Suprapubic skin (tissue), 4 donors: ENCODE measurements at regions not wholly inside any gene's neighbourhood (a gene's known extent, or its start where the extent isn't known, plus 50 kb on each side); places are given as distances from the start of the nearest gene placed in this dataset.

ENCODE experiments used
- DNase-seq, 2 donors: peaks; one replicate each; pipeline ENCODE4 v3.0.0-alpha.2; 2019; ENCODE audit warnings: low spot score in 2 of 2
- H3K27ac ChIP-seq: fragments of 200-600 bp; sonication (generic); one replicate; pipeline ENCODE4 v1.5.1; 2019
- H3K27me3 ChIP-seq: fragments of 200-600 bp; sonication (generic); one replicate; pipeline ENCODE4 v1.5.1; 2019
- H3K36me3 ChIP-seq: fragments of 200-600 bp; sonication (generic); one replicate; pipeline ENCODE4 v1.5.1; 2019
- H3K4me1 ChIP-seq: fragments of 200-600 bp; sonication (generic); one replicate; pipeline ENCODE4 v1.5.1; 2019
- H3K4me3 ChIP-seq: fragments of 200-600 bp; sonication (generic); one replicate; pipeline ENCODE4 v1.5.1; 2019; ENCODE audit warnings: mild to moderate bottlenecking
- H3K9me3 ChIP-seq: fragments of 200-600 bp; sonication (generic); one replicate; pipeline ENCODE4 v1.5.1; 2019
- EP300 ChIP-seq: sonication (generic); formaldehyde crosslinking; IDR thresholded peaks from one replicate; pipeline ENCODE4 v1.6.1; 2017; ENCODE audit warnings: antibody characterized with exemption
- POLR2A ChIP-seq, 2 donors: fragments of 450-650 bp; IDR thresholded peaks; one replicate each; pipeline ENCODE4 v1.6.1; 2017; ENCODE audit warnings: antibody characterized with exemption in 2 of 2, mild to moderate bottlenecking in 2 of 2, moderate library complexity in 2 of 2
- POLR2AphosphoS5 ChIP-seq, 3 donors: sonication (generic); formaldehyde crosslinking; IDR thresholded peaks; one replicate each; pipeline ENCODE4 v1.6.1; 2017; ENCODE audit warnings: antibody characterized with exemption in 3 of 3
- WGBS: methylation state at CpG from one replicate; pipeline ENCODE4 v1.1.5; 2018; 5-methylcytosine and 5-hydroxymethylcytosine counted together
- TF ChIP-seq, protein P1 (sequence below), 2 donors: fragments of 200-600 bp in 1 of 2; fragments of 450-650 bp in 1 of 2; sonication (generic) in 1 of 2; IDR thresholded peaks; one replicate each; pipeline ENCODE4 v1.5.1; 2016 to 2019; ENCODE audit warnings: antibody characterized with exemption in 2 of 2, mild to moderate bottlenecking in 1 of 2, moderate library complexity in 1 of 2

GRCh38 chr3:76387000-76387399 is 601.7 kb upstream of the ZNF717 start:
- no peak for DNase-seq
- H3K4me1 ChIP-seq: no peaks in the 10 kb centered on the region
- no peaks in the 10 kb centered on the region for H3K9me3 ChIP-seq
- H3K4me3 ChIP-seq: no peak overlapping the region
- no peaks in the 10 kb centered on the region for H3K36me3 ChIP-seq
- 54% methylated on average over 2 of the region's 2 CpGs for WGBS
- TF ChIP-seq POLR2A (IDR thresholded peaks at IDR 0.05) (no peak), EP300 (no peak), POLR2AphosphoS5 (IDR thresholded peaks at IDR 0.05) (no peak)
- TF ChIP-seq, protein P1, sequence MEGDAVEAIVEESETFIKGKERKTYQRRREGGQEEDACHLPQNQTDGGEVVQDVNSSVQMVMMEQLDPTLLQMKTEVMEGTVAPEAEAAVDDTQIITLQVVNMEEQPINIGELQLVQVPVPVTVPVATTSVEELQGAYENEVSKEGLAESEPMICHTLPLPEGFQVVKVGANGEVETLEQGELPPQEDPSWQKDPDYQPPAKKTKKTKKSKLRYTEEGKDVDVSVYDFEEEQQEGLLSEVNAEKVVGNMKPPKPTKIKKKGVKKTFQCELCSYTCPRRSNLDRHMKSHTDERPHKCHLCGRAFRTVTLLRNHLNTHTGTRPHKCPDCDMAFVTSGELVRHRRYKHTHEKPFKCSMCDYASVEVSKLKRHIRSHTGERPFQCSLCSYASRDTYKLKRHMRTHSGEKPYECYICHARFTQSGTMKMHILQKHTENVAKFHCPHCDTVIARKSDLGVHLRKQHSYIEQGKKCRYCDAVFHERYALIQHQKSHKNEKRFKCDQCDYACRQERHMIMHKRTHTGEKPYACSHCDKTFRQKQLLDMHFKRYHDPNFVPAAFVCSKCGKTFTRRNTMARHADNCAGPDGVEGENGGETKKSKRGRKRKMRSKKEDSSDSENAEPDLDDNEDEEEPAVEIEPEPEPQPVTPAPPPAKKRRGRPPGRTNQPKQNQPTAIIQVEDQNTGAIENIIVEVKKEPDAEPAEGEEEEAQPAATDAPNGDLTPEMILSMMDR (IDR thresholded peaks at IDR 0.05): no peak
- H3K27ac ChIP-seq: no peak overlapping the region
- H3K27me3 ChIP-seq: no peaks in the 10 kb centered on the region

GRCh38 chr3:76400141-76400540 is 614.8 kb upstream of the ZNF717 start:
- Histone ChIP-seq H3K27me3 (no peaks in the 10 kb centered on the region), H3K9me3 (no peaks in the 10 kb centered on the region), H3K36me3 (no peaks in the 10 kb centered on the region), H3K27ac (no peak overlapping the region), H3K4me3 (no peak overlapping the region), H3K4me1 (no peaks in the 10 kb centered on the region)
- TF ChIP-seq POLR2A (IDR thresholded peaks at IDR 0.05) (no peak), POLR2AphosphoS5 (IDR thresholded peaks at IDR 0.05) (no peak), EP300 (no peak)
- TF ChIP-seq, protein P1 (IDR thresholded peaks at IDR 0.05): no peak
- DNase-seq: no peak
- WGBS: 47% methylated on average over 1 of the region's 1 CpG

DNA sequence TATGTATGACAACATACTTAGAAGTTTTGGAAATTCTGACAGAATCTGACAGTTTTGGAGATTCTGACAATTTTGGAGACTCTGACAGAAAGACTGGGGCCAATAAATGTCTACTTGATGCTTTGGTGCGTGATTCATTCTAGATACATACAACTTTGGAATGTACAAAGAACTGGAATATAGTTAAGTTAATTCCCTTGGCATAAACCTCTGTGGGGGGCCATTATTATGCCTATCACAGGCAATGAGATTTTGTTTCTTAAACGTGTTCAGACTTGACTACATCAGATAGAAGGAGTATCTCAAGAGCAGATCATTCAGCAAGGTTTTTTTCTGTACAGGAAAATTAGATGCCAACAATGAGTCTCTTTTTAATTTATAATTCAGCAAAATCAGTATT is 617.6 kb upstream of the ZNF717 start:
- TF ChIP-seq EP300 (no peak), POLR2A (IDR thresholded peaks at IDR 0.05) (no peak), POLR2AphosphoS5 (IDR thresholded peaks at IDR 0.05) (no peak)
- TF ChIP-seq, protein P1 (IDR thresholded peaks at IDR 0.05): no peak
- no peaks in the 10 kb centered on the region for H3K4me1 ChIP-seq
- WGBS: 43% methylated on average over 2 of the region's 2 CpGs
- H3K4me3 ChIP-seq: no peak overlapping the region
- no peaks in the 10 kb centered on the region for H3K36me3 ChIP-seq
- H3K27me3 ChIP-seq: no peaks in the 10 kb centered on the region
- H3K9me3 ChIP-seq: no peaks in the 10 kb centered on the region
- DNase-seq: no peak
- no peak overlapping the region for H3K27ac ChIP-seq

DNA sequence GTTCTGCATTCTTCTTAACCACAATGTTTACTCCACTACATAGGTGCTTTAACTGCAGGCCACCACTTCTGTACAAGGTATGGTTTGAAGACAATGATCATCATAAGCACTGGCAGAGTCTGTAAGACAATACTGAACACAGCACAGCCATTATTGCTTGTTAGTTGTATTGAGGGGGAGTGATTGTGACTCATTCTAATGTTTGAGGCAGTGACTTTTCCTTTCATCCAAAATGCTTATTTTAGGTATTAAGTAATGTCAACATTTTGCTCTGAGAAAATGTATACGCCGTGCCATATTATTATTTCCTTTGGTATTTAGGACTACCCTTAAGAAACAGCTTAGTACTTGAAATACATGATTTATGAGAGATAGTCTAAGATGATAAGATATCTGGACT is 618.2 kb upstream of the ZNF717 start:
- no peak for DNase-seq
- Histone ChIP-seq H3K36me3 (no peaks in the 10 kb centered on the region), H3K4me3 (no peak overlapping the region), H3K27ac (no peak overlapping the region), H3K4me1 (no peaks in the 10 kb centered on the region), H3K27me3 (no peaks in the 10 kb centered on the region), H3K9me3 (no peaks in the 10 kb centered on the region)
- no peak for TF ChIP-seq POLR2A (IDR thresholded peaks at IDR 0.05)
- TF ChIP-seq, protein P1 (IDR thresholded peaks at IDR 0.05): no peak
- TF ChIP-seq EP300: no peak
- TF ChIP-seq POLR2AphosphoS5 (IDR thresholded peaks at IDR 0.05): no peak
- 49% methylated on average over 2 of the region's 2 CpGs for WGBS

GRCh38 chr3:76405196-76405595 is 619.8 kb upstream of the ZNF717 start:
- Histone ChIP-seq H3K9me3 (no peaks in the 10 kb centered on the region), H3K4me1 (no peaks in the 10 kb centered on the region), H3K27me3 (no peaks in the 10 kb centered on the region), H3K4me3 (no peak overlapping the region), H3K36me3 (no peaks in the 10 kb centered on the region), H3K27ac (no peak overlapping the region)
- no peak for DNase-seq
- TF ChIP-seq POLR2AphosphoS5 (IDR thresholded peaks at IDR 0.05) (no peak), EP300 (no peak), POLR2A (IDR thresholded peaks at IDR 0.05) (no peak)
- TF ChIP-seq, protein P1 (IDR thresholded peaks at IDR 0.05): no peak
- 90% methylated on average over 1 of the region's 1 CpG for WGBS
